Kidney (tissue), 13 donors: ENCODE measurements at regions not wholly inside any gene's neighbourhood (a gene's known extent, or its start where the extent isn't known, plus 50 kb on each side); places are given as distances from the start of the nearest gene placed in this dataset.

Experiments
- DNase-seq, 5 donors: peaks; one replicate each; pipeline ENCODE4 v3.0.0-alpha.2; 2013 to 2020
- FAIRE-seq: peaks from 2 replicates; lab custom pipeline; 2012; peaks lifted over from hg19 to GRCh38; lab: Jason Lieb, UNC
- H3K27ac ChIP-seq, 2 donors: one replicate each; pipeline ENCODE4 v1.7.0; 2013; ENCODE audit warnings: low read depth in 2 of 2, low read length in 2 of 2, inconsistent platforms in 1 of 2
- H3K27me3 ChIP-seq: one replicate; pipeline ENCODE4 v1.7.1; 2013; ENCODE audit warnings: low read length, inconsistent platforms; ENCODE audit not compliant: control insufficient read depth, insufficient read depth
- H3K36me3 ChIP-seq, 3 donors: one replicate each; pipeline versions ENCODE4 v1.7.0 to v1.7.1; 2013; ENCODE audit warnings: low read length in 3 of 3, control low read depth in 1 of 3, inconsistent platforms in 1 of 3; ENCODE audit not compliant: insufficient read depth in 3 of 3, control insufficient read depth in 2 of 3
- H3K4me1 ChIP-seq, 3 donors: one replicate each; pipeline versions ENCODE4 v1.7.0 to v1.7.1; 2013; ENCODE audit warnings: low read length in 3 of 3, inconsistent platforms in 1 of 3, low read depth in 1 of 3; ENCODE audit not compliant: control insufficient read depth in 2 of 3, insufficient read depth in 2 of 3
- H3K4me3 ChIP-seq, 3 donors: one replicate each; pipeline versions ENCODE4 v1.7.0 to v1.8.1; 2013; ENCODE audit warnings: low read length in 3 of 3, control low read depth in 1 of 3, inconsistent platforms in 1 of 3
- H3K9ac ChIP-seq, 3 donors: one replicate each; pipeline versions ENCODE4 v1.7.0 to v1.7.1; 2013; ENCODE audit warnings: low read length in 3 of 3, control low read depth in 1 of 3, inconsistent platforms in 1 of 3
- H3K9me3 ChIP-seq, 3 donors: one replicate each; pipeline versions ENCODE4 v1.7.0 to v1.7.1; 2013; ENCODE audit warnings: low read length in 3 of 3, control low read depth in 1 of 3, inconsistent platforms in 1 of 3; ENCODE audit not compliant: control insufficient read depth in 2 of 3, insufficient read depth in 1 of 3
- intact Hi-C: fragments of 100-400 bp; cut with DNase I; formaldehyde crosslinking; loops from one replicate; pipeline ENCODE4 v1.11.1; 2022
- TF ChIP-seq, protein P1 (sequence below): IDR thresholded peaks from 3 replicates; pipeline ENCODE4 v1.5.1; 2012; ENCODE audit warnings: mild to moderate bottlenecking, moderate library complexity, borderline replicate concordance; ENCODE audit not compliant: insufficient read depth; ENCODE audit errors: extremely low read depth
- donor health status: control.
- donor health status: control.
- donor health status: control.
- donor health status: control.
- donor health status: control.
- donor health status: DM: yes; HTN: yes; CAD: no.
- donor health status: Normal renal cell carcinoma (clear cell type).

DNA sequence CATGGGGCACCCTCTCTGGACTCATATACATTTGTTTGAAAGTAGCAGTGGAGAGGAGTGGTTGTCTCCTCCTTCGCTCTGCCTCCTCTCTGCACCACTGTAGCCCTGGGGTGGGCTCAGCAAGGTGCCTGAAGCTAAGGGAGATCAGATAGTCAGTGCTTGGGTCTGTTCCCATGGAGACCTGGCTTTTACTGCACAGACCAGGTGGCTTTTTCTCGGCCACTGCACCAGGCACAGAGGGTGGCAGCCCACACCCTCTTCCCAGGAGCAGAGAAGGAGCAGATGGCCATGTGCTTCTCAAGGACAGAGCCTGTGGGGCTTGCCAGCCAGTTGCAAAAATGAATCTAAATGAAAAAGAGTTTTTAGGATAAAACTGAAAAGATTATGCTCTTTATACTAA is 123.4 kb upstream of the KCNK1 start:
- no peak for FAIRE-seq

DNA sequence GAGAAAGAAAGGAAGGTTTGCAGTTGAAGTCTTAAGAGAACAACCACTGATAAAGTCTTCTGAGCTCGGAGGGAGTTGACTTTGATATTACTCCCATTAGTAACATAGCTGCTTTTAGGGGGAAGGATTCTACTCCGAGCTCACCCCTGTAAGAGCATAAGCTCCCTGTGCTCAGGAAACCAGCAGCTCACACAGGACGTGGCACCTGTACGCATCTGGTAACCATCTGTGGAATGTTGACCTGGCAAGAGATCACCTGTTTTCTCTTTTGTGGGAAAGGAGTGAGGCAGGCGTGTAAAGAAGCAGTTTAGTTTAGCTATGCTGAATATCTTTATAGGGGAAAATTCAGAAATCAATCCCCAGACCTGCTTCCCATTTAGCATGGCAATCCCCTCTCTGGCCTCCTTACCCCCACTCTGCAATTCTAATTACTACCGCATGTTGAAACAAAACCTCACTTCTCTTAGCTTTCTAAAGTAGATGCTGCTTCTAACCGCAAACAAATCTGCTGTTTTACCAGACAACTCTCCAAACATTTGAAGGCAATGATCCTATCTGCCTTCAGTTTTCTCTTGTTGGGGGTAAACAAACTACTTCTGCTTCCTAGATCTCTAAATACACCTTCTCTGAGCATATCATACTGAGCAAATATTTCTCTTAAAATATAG is 121.8 kb upstream of the KCNK1 start:
- no peaks in the 10 kb centered on the region for H3K27me3 ChIP-seq
- TF ChIP-seq, protein P1, sequence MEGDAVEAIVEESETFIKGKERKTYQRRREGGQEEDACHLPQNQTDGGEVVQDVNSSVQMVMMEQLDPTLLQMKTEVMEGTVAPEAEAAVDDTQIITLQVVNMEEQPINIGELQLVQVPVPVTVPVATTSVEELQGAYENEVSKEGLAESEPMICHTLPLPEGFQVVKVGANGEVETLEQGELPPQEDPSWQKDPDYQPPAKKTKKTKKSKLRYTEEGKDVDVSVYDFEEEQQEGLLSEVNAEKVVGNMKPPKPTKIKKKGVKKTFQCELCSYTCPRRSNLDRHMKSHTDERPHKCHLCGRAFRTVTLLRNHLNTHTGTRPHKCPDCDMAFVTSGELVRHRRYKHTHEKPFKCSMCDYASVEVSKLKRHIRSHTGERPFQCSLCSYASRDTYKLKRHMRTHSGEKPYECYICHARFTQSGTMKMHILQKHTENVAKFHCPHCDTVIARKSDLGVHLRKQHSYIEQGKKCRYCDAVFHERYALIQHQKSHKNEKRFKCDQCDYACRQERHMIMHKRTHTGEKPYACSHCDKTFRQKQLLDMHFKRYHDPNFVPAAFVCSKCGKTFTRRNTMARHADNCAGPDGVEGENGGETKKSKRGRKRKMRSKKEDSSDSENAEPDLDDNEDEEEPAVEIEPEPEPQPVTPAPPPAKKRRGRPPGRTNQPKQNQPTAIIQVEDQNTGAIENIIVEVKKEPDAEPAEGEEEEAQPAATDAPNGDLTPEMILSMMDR, result no peak
- H3K4me3 ChIP-seq, result no peak overlapping the region
- no peaks in the 10 kb centered on the region for H3K9me3 ChIP-seq
- FAIRE-seq (no peak), DNase-seq (no peak)
- no peaks in the 10 kb centered on the region for H3K36me3 ChIP-seq
- H3K27ac ChIP-seq, result no peak overlapping the region
- no peak overlapping the region for H3K9ac ChIP-seq
- no peaks in the 10 kb centered on the region for H3K4me1 ChIP-seq
- intact Hi-C loops, result no loop called here

More for the DNA sequence above, 123.4 kb upstream of the KCNK1 start:
- no peaks in the 10 kb centered on the region for H3K4me1 ChIP-seq
- intact Hi-C loops, result no loop called here
- no peak overlapping the region for H3K4me3 ChIP-seq
- no peaks in the 10 kb centered on the region for H3K27me3 ChIP-seq
- no peaks in the 10 kb centered on the region for H3K36me3 ChIP-seq
- TF ChIP-seq, protein P1, result no peak
- no peak overlapping the region for H3K27ac ChIP-seq
- H3K9ac ChIP-seq, result no peak overlapping the region
- no peaks in the 10 kb centered on the region for H3K9me3 ChIP-seq
- no peak for DNase-seq

DNA sequence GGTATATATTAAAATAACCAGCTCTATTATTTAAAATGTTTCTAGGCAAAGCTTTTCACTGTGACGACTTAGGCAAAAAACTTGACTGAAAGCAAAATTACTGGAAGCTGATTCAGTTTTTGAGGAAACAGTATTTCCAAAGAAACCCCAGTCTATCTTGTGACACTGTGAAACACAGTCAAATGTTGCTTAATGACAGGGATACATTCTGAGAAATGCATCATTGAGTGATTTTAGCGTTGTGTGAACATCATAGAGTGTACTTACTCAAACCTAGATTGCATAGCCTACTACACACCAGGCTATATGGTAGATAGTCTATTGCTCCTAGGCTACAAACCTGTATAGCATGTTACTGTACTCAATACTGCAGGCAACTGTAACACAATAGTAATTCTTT is 116.9 kb upstream of the KCNK1 start:
- H3K4me1 ChIP-seq, result no peaks in the 10 kb centered on the region
- FAIRE-seq (no peak), DNase-seq (no peak)
- no peaks in the 10 kb centered on the region for H3K9me3 ChIP-seq
- no peaks in the 10 kb centered on the region for H3K27me3 ChIP-seq
- no peak overlapping the region for H3K9ac ChIP-seq
- TF ChIP-seq, protein P1, result no peak
- H3K36me3 ChIP-seq, result no peaks in the 10 kb centered on the region
- H3K27ac ChIP-seq, result no peak overlapping the region
- no peak overlapping the region for H3K4me3 ChIP-seq
- intact Hi-C loops, result no loop called here

DNA sequence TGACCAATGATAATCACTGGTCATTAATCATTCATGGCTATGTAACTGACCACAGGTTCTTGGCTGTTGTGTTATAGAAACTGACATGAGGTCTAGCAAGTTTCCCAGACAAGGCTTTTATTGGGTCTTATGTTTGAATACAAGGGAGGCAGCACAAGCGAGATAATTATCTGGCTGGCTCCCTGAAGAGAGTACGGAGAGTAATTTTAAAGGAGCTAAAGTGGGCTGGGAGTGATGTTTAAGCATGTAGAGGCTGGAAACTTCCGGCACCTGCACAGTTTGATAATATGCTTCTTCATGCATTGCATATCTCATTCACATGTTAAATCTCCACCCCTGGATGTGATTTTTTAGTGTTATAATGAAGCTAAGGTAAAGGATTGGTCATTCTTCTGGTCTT is 116.2 kb upstream of the KCNK1 start:
- no peak overlapping the region for H3K27ac ChIP-seq
- H3K4me3 ChIP-seq, result no peak overlapping the region
- intact Hi-C loops, result no loop called here
- no peak overlapping the region for H3K9ac ChIP-seq
- TF ChIP-seq, protein P1, result no peak
- H3K36me3 ChIP-seq, result no peaks in the 10 kb centered on the region
- H3K27me3 ChIP-seq, result no peaks in the 10 kb centered on the region
- DNase-seq (no peak), FAIRE-seq (no peak)
- H3K4me1 ChIP-seq, result no peaks in the 10 kb centered on the region
- no peaks in the 10 kb centered on the region for H3K9me3 ChIP-seq
